DOHH2 (cell line): ENCODE measurements at regions not wholly inside any gene's neighbourhood (a gene's known extent, or its start where the extent isn't known, plus 50 kb on each side); places are given as distances from the start of the nearest gene placed in this dataset.

ENCODE experiments used
- H3F3A ChIP-seq: fragments of 200-600 bp; sonication (generic), shearing (Covaris generic); 2 replicates; pipeline ENCODE4 v1.6.0; 2016; ENCODE audit warnings: antibody characterized with exemption, mild to moderate bottlenecking; ENCODE audit not compliant: control insufficient read depth, insufficient read depth
- H3K27ac ChIP-seq: fragments of 200-600 bp; sonication (generic); 2 replicates; pipeline ENCODE4 v1.5.1; 2014; ENCODE audit warnings: low read depth, mild to moderate bottlenecking, low read length, moderate library complexity
- H3K27me3 ChIP-seq: fragments of 200-600 bp; sonication (generic); 2 replicates; pipeline ENCODE4 v1.6.1; 2014; ENCODE audit warnings: mild to moderate bottlenecking, low read length, mixed read lengths; ENCODE audit not compliant: control insufficient read depth
- H3K36me3 ChIP-seq: fragments of 200-600 bp; sonication (generic); 2 replicates; pipeline ENCODE4 v1.6.1; 2014; ENCODE audit warnings: mild to moderate bottlenecking, low read length, moderate library complexity, mixed read lengths; ENCODE audit not compliant: control insufficient read depth
- H3K4me1 ChIP-seq: fragments of 200-600 bp; sonication (generic); 2 replicates; pipeline ENCODE4 v1.6.1; 2014; ENCODE audit warnings: mild to moderate bottlenecking, low read length, mixed read lengths; ENCODE audit not compliant: control insufficient read depth
- H3K4me2 ChIP-seq: fragments of 200-600 bp; sonication (generic); 2 replicates; pipeline ENCODE4 v1.6.0; 2014; ENCODE audit warnings: mild to moderate bottlenecking, low read length, moderate library complexity
- H3K4me3 ChIP-seq: fragments of 200-600 bp; sonication (generic); 2 replicates; pipeline ENCODE4 v1.5.1; 2014; ENCODE audit warnings: mild to moderate bottlenecking, low read length, mixed read lengths
- H3K79me2 ChIP-seq: fragments of 200-600 bp; sonication (generic); 2 replicates; pipeline ENCODE4 v1.6.1; 2014; ENCODE audit warnings: mild to moderate bottlenecking, low read length, mixed read lengths; ENCODE audit not compliant: control insufficient read depth
- H3K9me2 ChIP-seq: fragments of 200-600 bp; sonication (generic); replicated peaks from 2 replicates; pipeline ENCODE4 v1.6.1; 2014; ENCODE audit warnings: mild to moderate bottlenecking, low read length, mixed read lengths; ENCODE audit not compliant: control insufficient read depth
- H3K9me3 ChIP-seq: fragments of 200-600 bp; sonication (generic); 2 replicates; pipeline ENCODE4 v1.6.1; 2014; ENCODE audit warnings: antibody characterized with exemption, low read length, mixed read lengths; ENCODE audit not compliant: control insufficient read depth, insufficient read depth
- H4K20me1 ChIP-seq: fragments of 200-600 bp; sonication (generic); 2 replicates; pipeline ENCODE4 v1.6.0; 2014; ENCODE audit warnings: low read depth, mild to moderate bottlenecking, antibody characterized with exemption, low read length, moderate library complexity; ENCODE audit not compliant: control insufficient read depth, insufficient read depth
- EZH2phosphoT487 ChIP-seq: fragments of 200-600 bp; sonication (generic); IDR thresholded peaks from 2 replicates; pipeline ENCODE4 v1.6.1; 2017; ENCODE audit warnings: borderline replicate concordance, mild to moderate bottlenecking, antibody characterized with exemption, low read length, moderate library complexity, mixed read lengths
- TF ChIP-seq, protein P1 (sequence below): fragments of 200-600 bp; sonication (generic); IDR thresholded peaks from one replicate; pipeline ENCODE4 v1.5.1; 2014; ENCODE audit warnings: antibody characterized with exemption, mild to moderate bottlenecking, low read depth, low read length; ENCODE audit not compliant: poor library complexity, severe bottlenecking

DNA sequence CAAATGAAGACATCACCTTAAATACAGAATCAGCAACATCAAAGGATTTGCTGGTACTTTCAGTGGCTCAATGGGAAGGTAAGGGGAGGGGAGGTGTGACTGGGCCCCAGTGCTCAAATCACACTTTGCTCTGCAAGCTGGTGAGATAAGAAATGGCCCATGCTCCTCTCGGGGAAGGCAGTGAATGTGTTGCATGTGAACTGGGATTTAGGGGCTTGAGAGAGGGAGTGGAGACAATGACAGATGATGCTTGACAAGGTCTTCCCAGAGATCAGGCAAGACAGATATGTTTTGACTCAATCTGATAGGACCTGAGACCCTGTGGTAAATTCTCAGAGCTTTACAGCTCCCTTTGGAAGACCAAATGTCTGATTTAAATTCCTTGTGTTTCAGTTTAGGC, 233.0 kb upstream of the PROK2 start:
- peak overlapping the region; percentile 50 for H3K4me2 ChIP-seq
- no peaks in the 10 kb centered on the region for H3K27me3 ChIP-seq
- H3K9me2 ChIP-seq = no peaks in the 10 kb centered on the region
- no peak overlapping the region for H3K27ac ChIP-seq
- H3K36me3 ChIP-seq = no peaks in the 10 kb centered on the region
- H3K79me2 ChIP-seq = no peaks in the 10 kb centered on the region
- no peaks in the 10 kb centered on the region for H4K20me1 ChIP-seq
- TF ChIP-seq, protein P1, sequence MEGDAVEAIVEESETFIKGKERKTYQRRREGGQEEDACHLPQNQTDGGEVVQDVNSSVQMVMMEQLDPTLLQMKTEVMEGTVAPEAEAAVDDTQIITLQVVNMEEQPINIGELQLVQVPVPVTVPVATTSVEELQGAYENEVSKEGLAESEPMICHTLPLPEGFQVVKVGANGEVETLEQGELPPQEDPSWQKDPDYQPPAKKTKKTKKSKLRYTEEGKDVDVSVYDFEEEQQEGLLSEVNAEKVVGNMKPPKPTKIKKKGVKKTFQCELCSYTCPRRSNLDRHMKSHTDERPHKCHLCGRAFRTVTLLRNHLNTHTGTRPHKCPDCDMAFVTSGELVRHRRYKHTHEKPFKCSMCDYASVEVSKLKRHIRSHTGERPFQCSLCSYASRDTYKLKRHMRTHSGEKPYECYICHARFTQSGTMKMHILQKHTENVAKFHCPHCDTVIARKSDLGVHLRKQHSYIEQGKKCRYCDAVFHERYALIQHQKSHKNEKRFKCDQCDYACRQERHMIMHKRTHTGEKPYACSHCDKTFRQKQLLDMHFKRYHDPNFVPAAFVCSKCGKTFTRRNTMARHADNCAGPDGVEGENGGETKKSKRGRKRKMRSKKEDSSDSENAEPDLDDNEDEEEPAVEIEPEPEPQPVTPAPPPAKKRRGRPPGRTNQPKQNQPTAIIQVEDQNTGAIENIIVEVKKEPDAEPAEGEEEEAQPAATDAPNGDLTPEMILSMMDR = no peak
- no peak for TF ChIP-seq EZH2phosphoT487
- H3K4me1 ChIP-seq = peaks cover 21% of the 10 kb centered on the region
- H3K4me3 ChIP-seq = peak overlapping the region; percentile 21; the same call in 1 of the 2 replicates
- H3F3A ChIP-seq = no peaks in the 10 kb centered on the region
- H3K9me3 ChIP-seq = no peaks in the 10 kb centered on the region

DNA sequence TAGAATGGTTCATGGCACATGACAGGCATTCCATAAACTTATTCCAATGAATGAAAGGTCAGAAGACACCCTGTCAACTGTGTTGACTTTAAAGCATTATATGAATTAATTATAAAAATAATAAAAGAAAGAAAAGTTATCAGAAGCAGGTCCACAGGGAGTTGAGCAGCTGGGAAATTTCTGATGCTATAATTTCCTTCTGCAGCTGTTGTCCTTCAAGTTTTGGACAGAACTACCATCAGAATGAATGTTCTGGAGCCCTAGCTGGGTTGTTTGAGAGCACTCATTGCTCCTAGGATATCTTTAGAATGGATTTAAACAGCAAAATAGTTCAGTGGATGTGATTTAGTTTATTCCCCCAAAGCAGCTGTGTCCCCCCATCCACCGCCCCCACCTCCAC, 232.4 kb upstream of the PROK2 start:
- Histone ChIP-seq H3K4me2 (peak overlapping the region; percentile 50), H3K4me1 (peaks cover 21% of the 10 kb centered on the region), H3F3A (no peaks in the 10 kb centered on the region), H3K4me3 (peak overlapping the region; percentile 21; the same call in 1 of the 2 replicates), H3K9me3 (no peaks in the 10 kb centered on the region), H3K9me2 (no peaks in the 10 kb centered on the region), H3K79me2 (no peaks in the 10 kb centered on the region), H4K20me1 (no peaks in the 10 kb centered on the region), H3K36me3 (no peaks in the 10 kb centered on the region), H3K27ac (no peak overlapping the region), H3K27me3 (no peaks in the 10 kb centered on the region)
- TF ChIP-seq, protein P1 = no peak
- no peak for TF ChIP-seq EZH2phosphoT487

DNA sequence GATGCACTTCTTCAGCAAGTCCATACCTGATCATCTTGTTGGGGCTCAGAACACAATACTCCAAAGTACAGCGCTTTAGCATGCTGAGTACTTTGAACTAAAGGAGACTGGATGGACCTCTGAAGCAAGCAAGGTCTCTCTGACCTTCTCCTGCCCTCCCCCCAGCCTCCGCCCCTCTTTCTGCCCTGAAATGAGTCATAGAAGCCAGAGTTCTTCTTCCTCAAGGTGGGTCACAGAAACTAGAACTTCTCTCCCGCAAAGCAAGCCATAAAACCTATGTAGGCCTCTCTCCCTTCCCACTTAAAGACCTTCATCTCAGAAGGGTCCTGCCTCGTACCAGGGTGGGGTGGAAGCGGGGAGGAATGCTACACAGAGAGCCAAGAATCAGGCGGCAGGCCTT, 230.5 kb upstream of the PROK2 start:
- Histone ChIP-seq H4K20me1 (no peaks in the 10 kb centered on the region), H3K4me2 (no peak overlapping the region), H3F3A (no peaks in the 10 kb centered on the region), H3K27ac (no peak overlapping the region), H3K4me1 (peaks cover 21% of the 10 kb centered on the region), H3K79me2 (no peaks in the 10 kb centered on the region), H3K9me3 (no peaks in the 10 kb centered on the region), H3K9me2 (no peaks in the 10 kb centered on the region), H3K4me3 (no peak overlapping the region), H3K27me3 (no peaks in the 10 kb centered on the region), H3K36me3 (no peaks in the 10 kb centered on the region)
- TF ChIP-seq, protein P1 = no peak

DNA sequence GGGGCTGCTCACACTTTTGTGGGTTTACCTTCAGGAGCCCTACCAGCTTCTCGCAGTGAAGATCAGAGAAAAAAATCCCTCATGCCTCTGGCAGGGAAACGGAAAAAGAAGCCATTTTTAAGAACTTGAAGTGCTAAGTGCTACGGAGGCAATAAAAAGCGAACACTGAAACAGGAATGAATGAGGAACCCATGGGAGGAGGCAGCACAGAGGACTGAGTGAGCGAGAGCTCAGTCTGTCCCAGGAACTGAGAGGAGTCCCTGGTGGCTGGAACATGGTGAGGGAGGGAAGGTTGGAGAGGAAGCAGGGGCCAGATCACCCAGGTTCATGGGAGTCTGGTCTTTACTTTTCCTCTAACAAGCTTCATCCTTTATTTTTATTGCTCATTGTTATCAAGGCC, 228.1 kb upstream of the PROK2 start:
- Histone ChIP-seq H3K4me2 (no peak overlapping the region), H3K27me3 (no peaks in the 10 kb centered on the region), H3K4me3 (no peak overlapping the region), H4K20me1 (no peaks in the 10 kb centered on the region), H3K79me2 (no peaks in the 10 kb centered on the region), H3K36me3 (no peaks in the 10 kb centered on the region), H3K4me1 (peaks cover 9% of the 10 kb centered on the region), H3K9me2 (no peaks in the 10 kb centered on the region), H3F3A (no peaks in the 10 kb centered on the region), H3K9me3 (no peaks in the 10 kb centered on the region), H3K27ac (no peak overlapping the region)
- TF ChIP-seq, protein P1 = no peak
- no peak for TF ChIP-seq EZH2phosphoT487
